A673 (cell line): ENCODE measurements at regions not wholly inside any gene's neighbourhood (a gene's known extent, or its start where the extent isn't known, plus 50 kb on each side); places are given as distances from the start of the nearest gene placed in this dataset.

ENCODE experiments used
- BruUV-seq: library from RNA; stranded (reverse); fragments of 400-500 nt; replicated peaks from 2 replicates; lab custom pipeline; 2021; lab: Mats Ljungman, UMichigan
- CTCF ChIA-PET: fragments of 300-600 bp; sonication (Branson Sonifier 250); formaldehyde crosslinking; loops from one replicate; lab custom pipeline; 2022; ENCODE audit warnings: antibody characterized with exemption; lab: Charles Lee
- POLR2A ChIA-PET: fragments of 300-600 bp; sonication (Branson Sonifier 250); formaldehyde crosslinking; loops from one replicate; lab custom pipeline; 2022; ENCODE audit warnings: antibody characterized with exemption; ENCODE audit not compliant: low non-redundant PET; lab: Charles Lee
- DNase-seq: peaks from one replicate; pipeline ENCODE4 v3.0.0-alpha.2; 2015; ENCODE audit warnings: low spot score
- H3K27ac ChIP-seq: fragments of 200-600 bp; sonication (generic); 2 replicates; pipeline ENCODE4 v1.5.1; 2016; ENCODE audit warnings: mixed run types, low read depth, mild to moderate bottlenecking, mixed read lengths, antibody characterized with exemption, low read length; ENCODE audit not compliant: poor library complexity, severe bottlenecking
- H3K27me3 ChIP-seq: fragments of 200-600 bp; sonication (generic); replicated peaks from 2 replicates; pipeline ENCODE4 v1.6.1; 2017; ENCODE audit warnings: mixed run types, low read depth, mild to moderate bottlenecking, mixed read lengths, antibody characterized with exemption, low read length; ENCODE audit not compliant: insufficient read depth, poor library complexity
- H3K36me3 ChIP-seq: fragments of 200-600 bp; sonication (generic); 2 replicates; pipeline ENCODE4 v1.6.1; 2016; ENCODE audit warnings: mixed run types, mild to moderate bottlenecking, mixed read lengths, antibody characterized with exemption, low read length; ENCODE audit not compliant: insufficient read depth, poor library complexity, severe bottlenecking
- H3K4me1 ChIP-seq: fragments of 200-600 bp; sonication (generic); 2 replicates; pipeline ENCODE4 v1.6.1; 2017; ENCODE audit warnings: mixed run types, mild to moderate bottlenecking, mixed read lengths, antibody characterized with exemption, low read length; ENCODE audit not compliant: insufficient read depth, poor library complexity, severe bottlenecking
- H3K4me3 ChIP-seq: fragments of 200-600 bp; sonication (generic); 2 replicates; pipeline ENCODE4 v1.5.1; 2016; ENCODE audit warnings: low read depth, mixed run types, mild to moderate bottlenecking, mixed read lengths, low read length; ENCODE audit not compliant: poor library complexity, severe bottlenecking
- H3K9me3 ChIP-seq: fragments of 200-600 bp; sonication (generic); 2 replicates; pipeline ENCODE4 v1.6.1; 2016; ENCODE audit warnings: mixed run types, low read depth, mild to moderate bottlenecking, mixed read lengths, antibody characterized with exemption, low read length; ENCODE audit not compliant: poor library complexity, severe bottlenecking
- CTCF ChIP-seq: fragments of 300-800, 200-600 bp; sonication (generic); conservative IDR thresholded peaks from 2 replicates; pipeline ENCODE4 v1.5.1; 2017; ENCODE audit warnings: low read depth, mild to moderate bottlenecking, antibody characterized with exemption, low read length, moderate library complexity, mixed read lengths
- EZH2 ChIP-seq: fragments of 200-600 bp; sonication (generic); IDR thresholded peaks from 2 replicates; pipeline ENCODE4 v1.6.1; 2017; ENCODE audit warnings: borderline replicate concordance, low read depth, mild to moderate bottlenecking, mixed read lengths, antibody characterized with exemption, low read length; ENCODE audit not compliant: poor library complexity, severe bottlenecking
- intact Hi-C: fragments of 100-400 bp; cut with micrococcal nuclease; formaldehyde crosslinking; loops from one replicate; pipeline ENCODE4 v1.10.0; 2022; ENCODE audit not compliant: unreplicated experiment

DNA sequence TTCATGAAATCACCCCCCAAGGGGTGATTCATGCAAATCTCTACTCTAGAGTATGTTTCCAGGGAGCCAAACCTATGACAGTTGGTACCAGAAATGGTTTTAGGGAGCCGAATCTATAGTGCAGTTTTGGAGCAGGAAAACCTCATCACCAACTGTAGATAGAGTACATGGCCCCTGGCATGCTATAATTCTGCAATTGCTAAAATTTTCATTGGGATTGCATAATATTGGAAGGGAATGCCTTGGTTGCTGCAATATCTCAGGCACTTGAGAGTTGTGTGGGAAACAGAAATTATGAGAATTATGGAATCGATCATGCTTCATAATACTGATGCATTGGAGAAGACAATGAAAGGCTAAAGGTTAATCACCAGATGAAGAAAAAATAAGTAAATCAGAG is 148.2 kb upstream of the PLPPR1 start:
- CTCF ChIA-PET: no interaction called here
- H3K4me3 ChIP-seq: no peak overlapping the region
- DNase-seq: no peak
- POLR2A ChIA-PET: interaction anchor here (0.7 kb wide), 1 partner anchor 418 kb away, joined by 3 read pairs; no protein-coding TSS in a partner anchor
- H3K36me3 ChIP-seq: no peaks in the 10 kb centered on the region
- no TSS peak for BruUV-seq
- no peaks in the 10 kb centered on the region for H3K27me3 ChIP-seq
- H3K4me1 ChIP-seq: no peaks in the 10 kb centered on the region
- no peaks in the 10 kb centered on the region for H3K9me3 ChIP-seq
- H3K27ac ChIP-seq: no peak overlapping the region
- TF ChIP-seq EZH2 (no peak), CTCF (no peak)
- intact Hi-C loops: no loop called here

DNA sequence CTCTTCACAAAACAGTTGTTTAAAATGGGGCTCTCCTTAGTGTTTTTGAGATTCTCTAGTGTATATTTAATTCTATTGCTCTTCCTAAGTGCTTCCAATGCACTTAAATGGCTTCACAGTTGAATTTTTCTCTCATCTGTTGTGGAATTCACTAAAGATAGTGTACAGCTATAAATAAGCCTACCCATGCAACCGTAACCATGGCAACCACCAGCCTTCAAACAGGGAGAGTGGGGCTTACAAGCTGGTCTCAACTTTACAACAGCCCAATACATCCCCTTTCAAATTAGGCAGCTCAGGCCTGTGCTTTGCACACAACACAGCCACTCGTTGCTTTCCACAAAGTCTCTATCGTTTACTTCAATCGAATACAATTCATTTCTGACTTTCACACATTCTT is 144.0 kb upstream of the PLPPR1 start:
- no peak for TF ChIP-seq CTCF
- no peak for TF ChIP-seq EZH2
- ChIA-PET CTCF (no interaction called here), POLR2A (no interaction called here)
- Histone ChIP-seq H3K27ac (no peak overlapping the region), H3K4me1 (no peaks in the 10 kb centered on the region), H3K27me3 (no peaks in the 10 kb centered on the region), H3K4me3 (no peak overlapping the region), H3K9me3 (no peaks in the 10 kb centered on the region), H3K36me3 (no peaks in the 10 kb centered on the region)
- no peak for DNase-seq
- intact Hi-C loops: no loop called here
- BruUV-seq: no TSS peak

- H3K27me3 ChIP-seq: no peaks in the 10 kb centered on the region
- no peak overlapping the region for H3K4me3 ChIP-seq
- BruUV-seq: no TSS peak
- H3K4me1 ChIP-seq: no peaks in the 10 kb centered on the region
- no peak overlapping the region for H3K27ac ChIP-seq
- H3K36me3 ChIP-seq: no peaks in the 10 kb centered on the region
- no peaks in the 10 kb centered on the region for H3K9me3 ChIP-seq
- ChIA-PET CTCF (no interaction called here), POLR2A (no interaction called here)
- no peak for DNase-seq
- intact Hi-C loops: no loop called here
- no peak for TF ChIP-seq EZH2
- no peak for TF ChIP-seq CTCF
Measured at GRCh38 chr9:100890321-100890720, 138.2 kb upstream of the PLPPR1 start.
